Stimulated activated CD8-positive, alpha-beta memory T cell treated with anti-CD3 and anti-CD28 coated beads, Interleukin-7, amount 100 ng/mL, for 48 hours (primary cell): ENCODE measurements at regions not wholly inside any gene's neighbourhood (a gene's known extent, or its start where the extent isn't known, plus 50 kb on each side); places are given as distances from the start of the nearest gene placed in this dataset.

Experiments used
- DNase-seq, 2 donors: peaks; one replicate each; pipeline ENCODE4 v3.0.0-alpha.2; 2020; ENCODE audit warnings: low read depth in 1 of 2; ENCODE audit errors: extremely low read depth in 1 of 2

DNA sequence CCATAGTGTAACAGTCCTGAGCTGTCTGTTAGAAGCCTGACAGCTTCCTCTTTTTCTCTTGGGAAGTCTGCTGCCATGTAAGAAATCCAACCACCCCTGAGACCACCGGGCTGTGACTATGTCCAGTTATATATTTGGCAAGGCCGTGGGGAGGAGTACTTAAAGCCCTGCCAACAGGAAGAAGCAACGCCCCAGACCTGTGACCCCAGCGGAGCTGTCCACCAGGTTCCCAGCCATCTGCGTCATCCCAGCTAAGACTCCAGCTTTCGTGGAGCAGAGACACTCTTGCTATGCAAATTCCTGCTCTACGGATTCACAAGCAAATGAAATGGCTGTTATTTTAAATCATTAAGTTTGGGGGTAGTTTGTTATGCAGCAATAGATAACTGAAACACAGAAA lies 417.3 kb downstream of the TLE4 start:
- no peak for DNase-seq

DNA sequence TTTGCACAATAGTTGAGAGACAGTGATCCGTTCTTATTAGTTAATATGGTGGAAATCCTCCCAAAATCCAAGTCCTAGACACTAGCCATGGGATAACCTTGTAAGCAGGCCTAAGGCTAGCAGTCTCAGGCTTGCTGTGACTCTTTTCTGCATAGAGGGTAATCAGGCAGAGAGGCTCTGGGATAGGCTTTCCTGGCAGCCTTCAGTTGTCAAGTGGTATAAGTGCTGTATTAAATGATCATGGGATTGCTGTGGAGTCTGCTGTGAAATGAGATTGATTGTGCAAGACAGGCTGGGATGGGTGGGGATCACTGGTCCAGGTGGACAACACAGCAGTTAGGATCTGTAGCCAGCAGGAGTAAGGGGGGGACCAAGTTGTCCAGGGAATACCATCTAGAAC lies 416.4 kb downstream of the TLE4 start:
- no peak for DNase-seq

DNA sequence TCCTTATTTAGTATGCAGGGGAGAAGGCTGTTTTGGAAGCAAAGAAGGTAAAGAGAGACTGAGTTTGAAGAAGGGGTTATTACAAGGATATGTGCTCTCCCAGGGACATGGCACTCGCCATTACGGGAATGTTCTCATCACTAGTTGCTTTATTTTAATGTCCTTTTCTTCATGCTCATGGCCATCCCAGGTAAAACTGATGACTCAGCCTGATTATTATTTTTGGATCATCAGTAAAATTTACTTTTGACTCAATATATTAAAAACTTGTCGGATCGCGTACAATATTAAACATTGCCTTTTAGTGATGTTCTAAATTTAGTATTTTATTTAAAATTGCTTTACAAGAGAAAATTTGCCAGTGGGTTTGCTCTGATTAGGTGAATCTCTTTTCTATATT lies 414.7 kb downstream of the TLE4 start:
- DNase-seq = no peak

DNA sequence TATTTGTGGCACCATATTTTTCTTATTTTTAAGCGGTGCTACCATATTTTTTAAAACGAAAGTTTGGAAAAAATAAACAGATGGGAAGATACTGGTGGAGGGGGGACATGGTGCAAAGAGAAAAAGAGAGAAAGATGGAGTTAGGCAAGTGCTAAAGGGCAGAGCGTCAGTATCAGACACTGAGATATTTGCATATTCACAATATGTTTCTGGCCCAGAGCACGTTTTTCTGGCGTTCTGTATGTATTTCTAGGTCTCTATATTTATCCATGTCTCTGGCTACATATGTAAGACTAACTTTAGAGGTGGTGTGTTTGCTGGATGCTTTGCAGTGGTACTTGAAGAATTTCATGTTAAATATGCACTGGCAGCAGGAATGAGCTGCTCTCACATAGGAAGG lies 414.0 kb downstream of the TLE4 start:
- DNase-seq = no peak

DNA sequence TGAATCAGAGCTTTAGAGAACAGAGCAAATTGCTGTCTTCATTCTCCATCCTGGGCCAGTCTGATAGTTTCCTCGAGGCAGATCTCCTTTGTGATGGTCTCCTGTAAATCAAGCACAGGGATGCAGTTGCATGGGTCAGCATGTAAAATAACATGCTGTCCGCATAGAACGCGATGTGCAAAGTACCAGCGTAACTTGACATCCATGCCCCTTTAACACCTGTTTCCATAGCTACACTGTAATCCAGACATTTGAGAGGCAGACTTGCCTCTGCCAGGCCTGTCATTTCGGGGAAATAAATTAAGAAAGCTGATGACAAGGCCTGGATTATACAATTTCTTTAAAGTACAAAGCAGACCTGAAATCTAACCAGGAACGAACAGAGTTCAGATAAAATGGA lies 413.5 kb downstream of the TLE4 start:
- DNase-seq = no peak

DNA sequence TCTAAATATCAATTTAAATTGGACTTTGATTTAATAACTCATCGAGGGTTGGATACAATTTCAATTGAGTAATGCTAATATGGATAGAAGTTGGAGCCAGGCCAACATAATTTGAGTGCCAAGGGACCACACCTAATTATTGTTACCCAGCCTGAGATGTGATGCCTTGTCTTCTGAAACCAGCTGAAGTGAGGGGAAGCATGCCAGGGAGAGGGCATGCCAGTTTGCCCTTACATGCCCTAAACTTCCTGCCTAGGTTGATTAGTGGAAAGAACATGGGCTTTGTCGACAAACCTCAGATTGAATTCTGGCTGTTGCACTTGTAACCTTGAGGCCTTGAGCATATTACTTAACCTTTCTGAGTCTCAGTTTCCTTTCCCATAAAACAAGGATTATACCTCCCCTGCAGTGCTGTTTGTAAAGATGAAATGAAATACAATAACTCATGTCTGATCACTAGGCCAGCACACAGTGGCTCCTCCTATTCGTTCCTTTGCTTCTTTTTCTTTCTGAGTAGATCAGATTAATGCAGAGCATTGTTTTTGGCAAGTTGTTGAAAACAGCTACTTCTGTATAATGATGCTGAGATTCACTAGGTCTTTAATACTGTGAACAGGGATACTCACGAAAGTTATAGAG lies 412.8 kb downstream of the TLE4 start:
- no peak for DNase-seq

DNA sequence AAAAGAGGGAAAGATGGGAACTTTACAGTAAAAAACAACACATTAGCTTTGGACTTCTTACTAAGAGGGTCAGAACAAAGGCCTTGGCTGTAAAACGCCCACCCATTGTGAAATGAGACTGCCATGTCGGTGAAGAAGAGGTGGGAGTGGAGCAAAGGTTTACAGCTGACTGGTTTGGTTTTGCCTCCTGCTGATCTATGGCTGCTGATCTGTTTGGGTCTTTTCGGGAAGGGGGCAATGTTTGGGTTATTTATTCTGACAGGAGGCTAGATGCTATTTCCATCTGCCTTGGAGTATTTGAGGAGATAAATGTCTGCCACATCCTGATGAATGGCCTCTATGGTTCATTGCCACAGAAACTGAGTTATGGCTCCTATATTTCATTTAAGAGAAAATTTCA lies 408.7 kb downstream of the TLE4 start:
- DNase-seq = no peak

DNA sequence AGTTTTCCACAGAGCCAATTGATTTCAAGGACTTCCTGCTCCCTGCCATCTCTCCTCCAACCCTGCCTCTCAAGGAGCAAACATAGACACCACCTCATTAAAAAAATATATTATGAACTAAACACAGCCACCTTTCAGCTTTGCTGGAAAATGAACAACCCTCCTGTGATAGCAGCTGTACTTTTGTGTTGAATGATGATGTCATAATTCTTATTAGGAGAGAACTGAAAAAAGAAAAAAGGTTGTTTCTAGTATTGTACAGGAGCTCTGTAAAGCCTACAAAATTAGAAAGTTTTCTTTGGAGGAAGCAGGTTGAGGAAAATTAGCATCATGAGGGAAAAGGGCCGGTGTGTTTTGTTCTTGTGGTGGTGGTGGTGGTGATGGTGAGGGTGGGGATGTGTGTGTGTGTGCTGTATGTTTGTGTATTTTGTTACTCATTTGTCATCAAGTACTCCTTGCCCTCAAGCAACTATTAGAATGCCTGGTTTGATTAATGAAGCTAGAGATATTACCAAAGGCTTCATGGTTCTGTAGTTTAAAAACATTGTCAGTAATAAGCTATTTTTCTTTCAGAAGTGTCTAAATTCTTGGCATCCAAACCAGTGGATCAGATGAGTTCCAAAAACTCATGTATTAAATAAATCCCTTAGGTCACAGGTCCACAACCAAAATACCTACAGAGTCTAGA lies 405.9 kb downstream of the TLE4 start:
- no peak for DNase-seq

DNA sequence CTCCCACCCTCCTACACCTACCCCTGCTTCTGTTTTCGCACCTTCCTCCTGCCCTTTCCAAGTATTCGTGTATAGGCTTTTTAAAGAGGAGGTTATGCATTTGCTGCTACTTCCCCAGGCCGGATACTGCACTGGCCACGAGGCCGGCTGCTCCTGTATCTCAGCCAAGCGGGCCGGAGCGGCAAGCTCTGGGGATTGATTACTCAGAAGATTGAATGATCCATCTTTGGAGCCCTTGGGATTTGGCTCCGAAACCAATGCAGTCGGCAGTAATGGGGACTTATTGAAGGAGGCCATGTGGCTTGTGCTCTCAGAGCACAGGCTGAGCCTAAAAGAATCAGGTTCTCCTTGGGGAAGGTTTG lies 405.3 kb downstream of the TLE4 start:
- DNase-seq = no peak

DNA sequence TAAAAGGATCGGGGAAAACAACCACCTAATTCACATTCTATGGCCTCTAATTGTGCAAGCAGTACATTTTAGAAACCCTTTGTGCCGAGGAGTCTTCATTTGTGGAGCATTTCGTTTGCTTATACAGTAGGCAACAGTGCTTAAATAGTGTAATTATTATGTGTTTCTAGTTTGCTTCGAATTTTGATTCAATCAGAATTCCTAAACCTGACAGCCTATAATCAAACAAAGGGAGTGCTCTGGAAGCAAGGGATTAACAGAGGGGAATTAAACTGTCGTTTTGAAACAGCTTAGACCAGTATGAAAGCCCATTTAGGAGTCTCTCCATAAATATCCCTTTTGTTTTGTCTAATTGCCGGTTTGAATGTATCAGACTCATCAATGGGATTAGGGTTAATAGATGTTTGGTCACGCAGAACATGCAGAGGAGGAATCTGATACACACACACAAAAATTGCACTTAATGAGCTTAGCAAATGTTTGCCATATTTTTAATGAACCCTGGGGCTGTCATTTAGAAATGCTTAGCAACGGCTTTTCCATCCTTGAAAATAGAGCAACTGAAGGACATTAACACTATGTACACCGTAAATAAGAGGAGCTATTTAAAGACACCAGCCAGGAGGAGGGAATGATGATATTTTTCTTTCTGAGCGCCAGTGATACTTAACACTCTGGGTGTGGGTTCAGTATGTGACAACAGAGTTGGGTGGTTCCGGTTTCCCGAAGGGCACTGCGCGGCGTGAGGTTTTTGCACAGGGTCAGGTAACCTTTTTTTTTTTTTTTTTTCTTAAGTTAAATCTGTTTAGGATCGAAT lies 404.7 kb downstream of the TLE4 start:
- DNase-seq = no peak

DNA sequence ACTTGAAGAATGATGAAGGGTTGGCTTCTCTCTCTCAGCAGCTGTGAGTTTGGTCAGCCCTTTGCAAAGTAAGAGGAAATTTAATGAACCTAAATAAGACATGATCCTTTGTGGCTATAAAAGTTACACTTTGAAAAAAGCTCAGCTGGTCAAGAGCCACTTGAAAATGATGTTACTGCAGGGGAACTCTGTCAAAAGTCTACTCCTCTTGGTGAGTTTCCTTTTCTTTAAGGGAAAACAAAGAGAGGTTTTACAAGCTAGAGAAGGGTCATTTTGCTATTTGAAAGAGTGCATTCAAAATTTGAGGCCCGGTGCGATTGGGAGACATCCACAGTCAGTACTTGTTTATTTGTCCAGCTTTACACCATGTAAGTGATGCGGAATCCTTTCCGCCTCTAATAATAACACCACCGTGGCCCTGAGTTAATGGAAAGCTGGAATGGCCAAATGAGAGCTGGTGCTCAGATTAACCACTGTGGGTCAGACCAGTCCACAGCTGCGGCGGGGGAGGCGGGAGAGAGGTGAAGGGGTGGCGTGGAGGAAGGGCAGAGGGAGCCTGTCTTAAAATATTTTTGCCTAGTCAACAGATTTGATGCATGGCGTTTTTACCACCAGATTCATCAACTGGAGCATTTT lies 404.0 kb downstream of the TLE4 start:
- no peak for DNase-seq

DNA sequence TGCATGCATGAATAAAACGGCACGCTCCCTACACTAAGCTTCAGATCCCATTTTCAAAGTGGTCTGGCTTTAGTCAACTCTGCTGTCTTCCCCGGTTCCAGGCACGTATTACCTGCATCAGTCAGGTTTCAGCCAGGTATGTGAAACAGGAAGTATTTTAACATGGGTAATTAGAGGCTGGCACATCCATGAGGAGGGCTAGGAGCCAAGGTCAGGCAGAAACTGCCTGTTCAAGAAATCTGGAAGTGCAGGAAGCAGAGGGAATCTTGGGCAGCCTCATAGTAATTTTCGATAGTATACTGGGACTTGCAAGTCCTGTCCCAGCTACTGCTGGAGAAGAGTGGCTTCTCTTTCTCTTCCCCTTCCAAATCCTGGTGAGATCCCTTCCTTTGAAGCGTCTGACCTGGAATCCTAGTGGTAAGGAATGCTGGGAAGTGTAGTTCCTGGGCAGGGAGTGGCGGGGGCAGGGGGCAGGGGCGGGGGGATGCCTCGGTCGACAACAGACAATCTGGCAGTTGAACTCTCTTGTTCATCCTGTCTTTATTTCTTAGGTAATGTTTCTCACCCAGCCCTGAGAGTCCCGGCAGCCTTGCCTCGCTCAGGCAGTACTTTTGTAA lies 403.1 kb downstream of the TLE4 start:
- DNase-seq = no peak

DNA sequence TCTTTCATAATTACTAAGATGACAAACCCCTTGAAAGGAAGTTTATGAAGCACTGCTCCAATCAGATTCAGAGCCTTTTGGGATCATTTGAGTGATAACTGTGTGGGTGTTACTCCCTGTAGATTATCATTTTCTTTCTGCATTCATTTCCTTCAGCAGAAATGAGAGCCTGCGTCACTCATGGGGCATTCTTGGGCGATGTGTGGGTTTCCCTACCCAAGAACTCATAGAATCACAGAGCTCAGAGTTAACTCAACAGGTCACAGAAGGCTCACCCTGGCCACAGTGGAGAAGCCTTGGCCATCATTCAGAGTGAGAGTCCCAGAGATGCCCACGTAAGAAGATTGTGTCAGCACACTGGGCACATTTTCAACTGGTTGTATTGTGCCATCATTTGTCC lies 401.9 kb downstream of the TLE4 start:
- no peak for DNase-seq

DNA sequence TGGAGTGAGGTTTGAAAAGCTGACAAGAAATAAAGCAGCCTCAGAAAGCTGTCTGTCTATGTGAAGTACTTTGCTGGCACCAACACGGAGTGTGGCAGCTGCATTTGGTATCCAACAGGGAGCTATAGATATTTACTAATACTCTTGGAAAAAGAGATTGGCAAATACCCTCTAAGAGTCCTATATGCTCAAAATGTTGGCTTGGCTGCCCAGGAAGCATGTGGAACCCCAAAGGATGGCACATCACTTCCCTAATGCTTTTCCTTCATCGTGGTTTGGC lies 398.3 kb downstream of the TLE4 start:
- DNase-seq = no peak

DNA sequence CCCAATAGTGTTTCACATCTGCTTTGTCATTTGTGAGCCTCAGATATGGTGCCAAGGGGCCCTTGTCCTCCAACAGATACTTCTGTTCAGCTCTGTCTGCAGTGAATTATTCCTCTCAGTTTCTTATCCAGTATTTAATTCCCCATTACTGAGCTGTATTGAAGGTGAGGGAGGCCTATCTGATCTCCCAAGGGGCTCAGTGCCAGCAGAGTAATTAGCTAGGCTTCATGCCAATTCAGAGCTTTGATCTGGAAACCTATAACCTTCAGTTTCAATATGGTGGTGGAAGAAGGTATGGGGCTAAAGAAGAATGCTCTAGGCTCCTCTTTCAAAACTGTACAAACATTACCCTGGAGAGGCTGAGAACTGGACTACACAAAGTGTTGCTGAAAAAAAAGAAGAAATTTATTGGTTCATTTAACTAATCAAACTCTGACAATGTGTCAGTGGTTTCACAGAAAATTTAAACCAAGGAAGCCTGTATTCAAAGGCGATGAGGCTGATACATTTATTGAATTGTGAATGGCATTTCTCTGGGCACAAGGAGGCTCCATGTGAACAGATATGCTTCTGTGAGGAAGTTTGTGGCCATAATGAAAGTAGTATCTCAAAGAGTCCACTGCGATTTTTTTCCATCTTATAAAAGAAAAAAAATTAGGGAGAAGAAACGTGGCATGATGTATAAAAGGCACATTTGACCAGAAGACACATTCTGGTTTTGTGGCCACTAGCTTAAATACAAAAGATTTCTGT lies 397.8 kb downstream of the TLE4 start:
- no peak for DNase-seq

DNA sequence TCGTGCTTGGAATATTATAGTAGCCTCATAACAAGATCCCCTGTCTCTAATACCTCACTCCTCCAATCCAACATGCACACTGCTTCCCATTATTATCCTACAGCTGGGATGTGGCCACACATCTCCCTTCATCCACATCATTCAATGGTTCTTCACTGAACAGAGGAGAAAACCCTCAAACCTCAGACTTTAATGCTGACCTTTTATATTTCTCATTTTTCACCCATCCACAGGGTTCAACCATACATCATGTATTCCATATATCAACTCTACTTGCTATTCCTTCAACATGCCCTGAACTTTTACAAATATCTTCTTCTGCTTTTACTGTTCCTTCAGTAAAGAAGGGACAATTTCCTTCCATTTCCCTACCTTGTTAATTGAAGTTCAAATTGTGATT lies 396.8 kb downstream of the TLE4 start:
- no peak for DNase-seq

DNA sequence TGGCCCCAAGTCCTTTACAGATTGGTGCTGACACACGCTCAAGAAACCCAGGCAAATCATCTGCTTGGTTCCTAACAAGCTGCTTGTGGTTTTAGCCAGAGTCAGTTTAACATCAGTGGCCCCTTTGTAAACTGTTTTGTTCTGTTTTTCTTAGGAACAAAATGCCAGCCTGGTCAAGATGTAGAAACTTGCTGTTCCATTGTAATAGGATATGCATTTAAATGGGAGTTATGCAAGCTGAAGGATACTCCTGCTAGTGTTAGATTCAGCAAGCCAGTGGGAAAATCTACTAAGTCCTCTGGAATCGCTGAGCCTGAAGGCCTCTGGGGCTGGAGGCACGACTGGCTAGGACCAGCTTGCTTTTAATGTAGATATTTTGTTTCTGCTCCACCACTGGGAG lies 391.1 kb downstream of the TLE4 start:
- DNase-seq = no peak

DNA sequence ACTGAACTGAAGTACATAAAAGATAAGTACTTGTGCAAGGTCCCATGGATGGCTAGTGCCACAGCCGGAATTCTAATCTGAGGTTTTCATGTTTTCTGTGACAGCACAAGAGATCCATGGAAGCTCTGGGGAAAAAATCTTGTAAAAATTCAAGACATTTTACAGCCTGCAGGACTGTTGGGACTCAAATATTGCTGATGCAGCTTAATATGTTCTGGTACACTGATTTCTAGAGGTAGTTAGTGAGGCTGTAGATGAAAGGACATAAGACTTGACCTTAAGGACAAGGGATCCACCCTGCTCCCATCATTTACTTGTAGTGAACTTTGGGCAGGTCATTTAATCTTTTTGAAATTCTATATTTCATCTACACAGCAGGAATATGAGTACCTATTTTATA lies 390.4 kb downstream of the TLE4 start:
- DNase-seq = no peak

DNA sequence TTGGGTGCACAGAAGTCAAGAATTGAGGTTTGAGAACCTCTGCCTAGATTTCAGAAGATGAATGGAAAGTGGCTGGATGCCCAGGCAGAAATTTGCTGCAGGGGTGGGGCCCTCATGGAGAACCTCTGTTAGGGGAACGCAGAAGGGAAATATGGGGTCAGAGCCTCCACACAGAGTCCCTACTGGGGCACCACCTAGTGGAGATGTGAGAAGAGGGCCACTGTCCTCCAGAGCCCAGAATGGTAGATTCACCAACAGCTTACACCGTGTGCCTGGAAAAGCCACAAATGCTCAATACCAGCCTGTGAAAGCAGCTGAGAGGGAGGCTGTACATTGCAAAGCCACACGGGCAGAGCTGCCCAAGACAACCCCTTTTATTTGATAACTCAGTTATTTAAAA lies 383.5 kb downstream of the TLE4 start:
- DNase-seq = no peak

DNA sequence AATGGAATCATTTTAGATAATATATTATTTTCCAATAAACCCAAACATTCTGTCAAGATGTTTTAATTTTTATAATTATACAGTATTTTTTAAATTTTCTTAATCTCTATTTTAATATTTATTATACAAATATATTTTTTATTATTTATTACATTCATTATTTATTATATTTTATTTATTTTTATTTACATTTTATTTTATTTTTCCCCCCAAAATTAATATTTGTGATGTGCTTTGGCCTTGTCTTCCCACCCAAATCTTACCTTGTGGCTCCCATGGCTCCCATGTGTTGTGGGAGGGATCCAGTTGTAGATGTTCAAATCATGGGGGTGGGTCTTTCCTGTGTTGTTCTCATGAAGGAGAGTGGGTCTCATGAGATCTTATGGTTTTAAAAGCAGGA lies 382.1 kb downstream of the TLE4 start:
- DNase-seq = no peak

DNA sequence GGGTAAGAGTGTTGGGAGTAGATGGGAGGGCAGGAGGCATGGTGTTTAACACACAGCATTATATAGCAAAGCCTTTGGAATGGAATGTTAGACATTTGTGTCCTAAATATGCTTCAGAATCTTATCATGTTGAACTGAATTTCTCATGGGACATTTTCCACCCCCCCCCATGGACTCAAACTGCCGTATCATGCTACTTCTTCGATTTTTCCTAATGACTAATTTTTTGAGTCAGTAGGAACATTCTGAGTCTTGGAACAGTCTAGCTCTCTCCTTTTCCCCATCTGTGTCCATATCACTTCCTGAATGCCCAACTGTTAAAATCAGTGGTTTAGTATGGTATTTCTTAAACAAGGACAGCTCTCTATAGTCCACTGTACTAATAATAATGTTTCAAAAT lies 380.6 kb downstream of the TLE4 start:
- DNase-seq = no peak
